IMR-90 (cell line): ENCODE measurements at regions not wholly inside any gene's neighbourhood (a gene's known extent, or its start where the extent isn't known, plus 50 kb on each side); places are given as distances from the start of the nearest gene placed in this dataset.

Experiments
- CHD1 ChIP-seq: IDR thresholded peaks from 2 replicates; pipeline ENCODE4 v1.6.1; 2012; ENCODE audit warnings: low read depth, low read length, improper control_type of control experiment
- FOS ChIP-seq: fragments of 150-350 bp; IDR thresholded peaks from 2 replicates; pipeline ENCODE4 v1.6.1; 2016; ENCODE audit warnings: low read depth, low read length
- MAFK ChIP-seq: IDR thresholded peaks from 2 replicates; pipeline ENCODE4 v1.6.1; 2012; ENCODE audit warnings: low read depth, low read length, improper control_type of control experiment
- POLR2A ChIP-seq: IDR thresholded peaks from 2 replicates; pipeline ENCODE4 v1.6.1; 2012; ENCODE audit warnings: mild to moderate bottlenecking, low read depth, low read length
- RAD21 ChIP-seq: IDR thresholded peaks from 2 replicates; pipeline ENCODE4 v1.6.1; 2012; ENCODE audit warnings: low read length, improper control_type of control experiment
- RCOR1 ChIP-seq: IDR thresholded peaks from 2 replicates; pipeline ENCODE4 v1.6.1; 2012; ENCODE audit warnings: mild to moderate bottlenecking, low read length, improper control_type of control experiment; ENCODE audit not compliant: insufficient replicate concordance
- SMC3 ChIP-seq: fragments of 150-350 bp; IDR thresholded peaks from 2 replicates; pipeline ENCODE4 v1.6.1; 2016; ENCODE audit warnings: low read depth, mild to moderate bottlenecking, antibody characterized with exemption, low read length, moderate library complexity
- TF ChIP-seq, protein P1 (sequence below): conservative IDR thresholded peaks from 2 replicates; pipeline ENCODE4 v1.5.1; 2012; ENCODE audit warnings: mild to moderate bottlenecking, low read depth, low read length, improper control_type of control experiment
- TF ChIP-seq, protein P2 (sequence below): fragments of 150-350 bp; IDR thresholded peaks from 2 replicates; pipeline ENCODE4 v1.6.1; 2017; ENCODE audit warnings: mild to moderate bottlenecking, antibody characterized with exemption, low read length, low read depth

DNA sequence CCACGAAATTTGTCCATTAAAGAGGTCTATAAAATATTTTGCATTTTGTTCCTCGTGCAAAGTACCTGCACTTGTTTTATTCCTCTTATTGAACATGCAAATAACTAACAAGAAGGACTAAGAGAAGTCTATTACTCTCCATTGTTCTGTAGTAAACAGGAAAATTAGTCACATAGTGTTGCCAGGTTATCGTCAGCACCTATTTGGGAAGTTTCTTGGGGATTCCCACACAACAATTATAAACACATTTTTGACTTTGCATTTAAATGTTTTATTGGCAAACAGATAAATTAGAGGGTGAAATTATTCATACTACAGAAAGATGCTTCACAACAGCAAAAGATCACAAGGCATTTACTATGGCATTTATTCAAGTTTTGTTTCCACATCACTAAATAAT, 174.5 kb downstream of the ZC3H11B start:
- TF ChIP-seq, protein P1, sequence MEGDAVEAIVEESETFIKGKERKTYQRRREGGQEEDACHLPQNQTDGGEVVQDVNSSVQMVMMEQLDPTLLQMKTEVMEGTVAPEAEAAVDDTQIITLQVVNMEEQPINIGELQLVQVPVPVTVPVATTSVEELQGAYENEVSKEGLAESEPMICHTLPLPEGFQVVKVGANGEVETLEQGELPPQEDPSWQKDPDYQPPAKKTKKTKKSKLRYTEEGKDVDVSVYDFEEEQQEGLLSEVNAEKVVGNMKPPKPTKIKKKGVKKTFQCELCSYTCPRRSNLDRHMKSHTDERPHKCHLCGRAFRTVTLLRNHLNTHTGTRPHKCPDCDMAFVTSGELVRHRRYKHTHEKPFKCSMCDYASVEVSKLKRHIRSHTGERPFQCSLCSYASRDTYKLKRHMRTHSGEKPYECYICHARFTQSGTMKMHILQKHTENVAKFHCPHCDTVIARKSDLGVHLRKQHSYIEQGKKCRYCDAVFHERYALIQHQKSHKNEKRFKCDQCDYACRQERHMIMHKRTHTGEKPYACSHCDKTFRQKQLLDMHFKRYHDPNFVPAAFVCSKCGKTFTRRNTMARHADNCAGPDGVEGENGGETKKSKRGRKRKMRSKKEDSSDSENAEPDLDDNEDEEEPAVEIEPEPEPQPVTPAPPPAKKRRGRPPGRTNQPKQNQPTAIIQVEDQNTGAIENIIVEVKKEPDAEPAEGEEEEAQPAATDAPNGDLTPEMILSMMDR = no peak
- TF ChIP-seq POLR2A (no peak), SMC3 (no peak), RAD21 (no peak), CHD1 (no peak), FOS (no peak), MAFK (no peak), RCOR1 (no peak)
- TF ChIP-seq, protein P2, sequence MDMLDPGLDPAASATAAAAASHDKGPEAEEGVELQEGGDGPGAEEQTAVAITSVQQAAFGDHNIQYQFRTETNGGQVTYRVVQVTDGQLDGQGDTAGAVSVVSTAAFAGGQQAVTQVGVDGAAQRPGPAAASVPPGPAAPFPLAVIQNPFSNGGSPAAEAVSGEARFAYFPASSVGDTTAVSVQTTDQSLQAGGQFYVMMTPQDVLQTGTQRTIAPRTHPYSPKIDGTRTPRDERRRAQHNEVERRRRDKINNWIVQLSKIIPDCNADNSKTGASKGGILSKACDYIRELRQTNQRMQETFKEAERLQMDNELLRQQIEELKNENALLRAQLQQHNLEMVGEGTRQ = no peak
